ENCODE measurements at regions not wholly inside any gene's neighbourhood (a gene's known extent, or its start where the extent isn't known, plus 50 kb on each side); places are given as distances from the start of the nearest gene placed in this dataset.
"Not testable (repeated sequence)": the region's sequence is repeated elsewhere in the genome, so short reads cannot be mapped to it uniquely, and the experiment has no call there.

DNA sequence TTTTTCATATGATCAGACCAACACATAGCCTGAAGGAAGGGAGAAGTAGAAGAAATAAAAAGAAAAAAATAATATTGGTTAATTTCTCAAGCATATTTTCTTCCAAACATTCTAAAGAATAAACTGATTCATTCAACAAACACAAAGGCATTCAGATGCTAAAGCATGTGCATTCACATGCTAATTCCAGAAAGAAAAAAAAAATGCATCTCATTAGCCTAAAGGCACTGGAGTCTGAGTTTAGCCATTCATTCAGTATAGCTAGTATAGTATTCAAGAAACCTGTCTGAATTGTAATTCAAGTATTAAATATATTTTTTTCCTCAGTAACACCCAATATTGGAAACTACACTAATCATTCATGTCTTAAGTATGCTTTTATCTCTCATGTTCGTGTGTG, 61.0 kb upstream of the FER start (continued):
- TF ChIP-seq, protein P1, sequence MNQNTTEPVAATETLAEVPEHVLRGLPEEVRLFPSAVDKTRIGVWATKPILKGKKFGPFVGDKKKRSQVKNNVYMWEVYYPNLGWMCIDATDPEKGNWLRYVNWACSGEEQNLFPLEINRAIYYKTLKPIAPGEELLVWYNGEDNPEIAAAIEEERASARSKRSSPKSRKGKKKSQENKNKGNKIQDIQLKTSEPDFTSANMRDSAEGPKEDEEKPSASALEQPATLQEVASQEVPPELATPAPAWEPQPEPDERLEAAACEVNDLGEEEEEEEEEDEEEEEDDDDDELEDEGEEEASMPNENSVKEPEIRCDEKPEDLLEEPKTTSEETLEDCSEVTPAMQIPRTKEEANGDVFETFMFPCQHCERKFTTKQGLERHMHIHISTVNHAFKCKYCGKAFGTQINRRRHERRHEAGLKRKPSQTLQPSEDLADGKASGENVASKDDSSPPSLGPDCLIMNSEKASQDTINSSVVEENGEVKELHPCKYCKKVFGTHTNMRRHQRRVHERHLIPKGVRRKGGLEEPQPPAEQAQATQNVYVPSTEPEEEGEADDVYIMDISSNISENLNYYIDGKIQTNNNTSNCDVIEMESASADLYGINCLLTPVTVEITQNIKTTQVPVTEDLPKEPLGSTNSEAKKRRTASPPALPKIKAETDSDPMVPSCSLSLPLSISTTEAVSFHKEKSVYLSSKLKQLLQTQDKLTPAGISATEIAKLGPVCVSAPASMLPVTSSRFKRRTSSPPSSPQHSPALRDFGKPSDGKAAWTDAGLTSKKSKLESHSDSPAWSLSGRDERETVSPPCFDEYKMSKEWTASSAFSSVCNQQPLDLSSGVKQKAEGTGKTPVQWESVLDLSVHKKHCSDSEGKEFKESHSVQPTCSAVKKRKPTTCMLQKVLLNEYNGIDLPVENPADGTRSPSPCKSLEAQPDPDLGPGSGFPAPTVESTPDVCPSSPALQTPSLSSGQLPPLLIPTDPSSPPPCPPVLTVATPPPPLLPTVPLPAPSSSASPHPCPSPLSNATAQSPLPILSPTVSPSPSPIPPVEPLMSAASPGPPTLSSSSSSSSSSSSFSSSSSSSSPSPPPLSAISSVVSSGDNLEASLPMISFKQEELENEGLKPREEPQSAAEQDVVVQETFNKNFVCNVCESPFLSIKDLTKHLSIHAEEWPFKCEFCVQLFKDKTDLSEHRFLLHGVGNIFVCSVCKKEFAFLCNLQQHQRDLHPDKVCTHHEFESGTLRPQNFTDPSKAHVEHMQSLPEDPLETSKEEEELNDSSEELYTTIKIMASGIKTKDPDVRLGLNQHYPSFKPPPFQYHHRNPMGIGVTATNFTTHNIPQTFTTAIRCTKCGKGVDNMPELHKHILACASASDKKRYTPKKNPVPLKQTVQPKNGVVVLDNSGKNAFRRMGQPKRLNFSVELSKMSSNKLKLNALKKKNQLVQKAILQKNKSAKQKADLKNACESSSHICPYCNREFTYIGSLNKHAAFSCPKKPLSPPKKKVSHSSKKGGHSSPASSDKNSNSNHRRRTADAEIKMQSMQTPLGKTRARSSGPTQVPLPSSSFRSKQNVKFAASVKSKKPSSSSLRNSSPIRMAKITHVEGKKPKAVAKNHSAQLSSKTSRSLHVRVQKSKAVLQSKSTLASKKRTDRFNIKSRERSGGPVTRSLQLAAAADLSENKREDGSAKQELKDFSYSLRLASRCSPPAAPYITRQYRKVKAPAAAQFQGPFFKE (tag by site-specific recombination; IDR thresholded peaks at IDR 0.05; ENCODE audit: borderline replicate concordance): no peak

DNA sequence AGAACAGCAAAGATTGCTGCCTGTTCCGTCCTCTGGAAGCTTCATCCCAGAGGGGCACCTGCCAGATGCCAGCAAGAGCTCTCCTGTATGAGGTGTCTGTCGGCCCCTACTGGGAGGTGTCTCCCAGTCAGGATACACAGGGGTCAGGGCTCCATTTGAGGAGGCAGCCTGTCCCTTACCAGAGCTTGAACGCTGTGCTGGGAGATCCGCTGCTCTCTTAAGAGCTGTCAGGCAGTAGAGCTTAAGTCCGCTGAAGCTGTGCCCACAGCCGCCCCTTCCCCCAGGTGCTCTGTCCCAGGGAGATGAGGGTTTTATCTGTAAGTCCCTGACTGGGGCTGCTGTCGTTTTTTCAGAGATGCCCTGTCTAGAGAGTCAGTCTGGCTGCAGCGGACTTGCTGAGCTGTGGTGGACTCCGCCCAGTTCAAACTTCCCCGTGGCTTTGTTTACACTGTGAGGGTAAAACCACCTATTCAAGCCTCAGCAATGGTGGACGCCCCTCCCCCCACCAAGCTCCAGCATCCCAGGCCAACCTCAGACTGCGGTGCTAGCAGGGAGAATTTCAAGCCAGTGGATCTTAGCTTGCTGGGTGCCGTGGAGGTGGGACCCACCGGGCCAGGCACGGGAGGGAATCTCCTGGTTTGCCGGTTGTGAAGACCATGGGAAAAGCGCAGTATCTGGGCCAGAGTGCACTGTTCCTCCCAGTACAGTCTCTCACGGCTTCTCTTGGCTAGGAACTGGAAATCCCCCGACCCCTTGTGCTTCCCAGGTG, 62.1 kb upstream of the FER start:
- TF ChIP-seq YY2 (tag by site-specific recombination; IDR thresholded peaks at IDR 0.05): 0 out of 2 replicates have a peak, but pooled peaks have one; percentile 9
- TF ChIP-seq, protein P2, sequence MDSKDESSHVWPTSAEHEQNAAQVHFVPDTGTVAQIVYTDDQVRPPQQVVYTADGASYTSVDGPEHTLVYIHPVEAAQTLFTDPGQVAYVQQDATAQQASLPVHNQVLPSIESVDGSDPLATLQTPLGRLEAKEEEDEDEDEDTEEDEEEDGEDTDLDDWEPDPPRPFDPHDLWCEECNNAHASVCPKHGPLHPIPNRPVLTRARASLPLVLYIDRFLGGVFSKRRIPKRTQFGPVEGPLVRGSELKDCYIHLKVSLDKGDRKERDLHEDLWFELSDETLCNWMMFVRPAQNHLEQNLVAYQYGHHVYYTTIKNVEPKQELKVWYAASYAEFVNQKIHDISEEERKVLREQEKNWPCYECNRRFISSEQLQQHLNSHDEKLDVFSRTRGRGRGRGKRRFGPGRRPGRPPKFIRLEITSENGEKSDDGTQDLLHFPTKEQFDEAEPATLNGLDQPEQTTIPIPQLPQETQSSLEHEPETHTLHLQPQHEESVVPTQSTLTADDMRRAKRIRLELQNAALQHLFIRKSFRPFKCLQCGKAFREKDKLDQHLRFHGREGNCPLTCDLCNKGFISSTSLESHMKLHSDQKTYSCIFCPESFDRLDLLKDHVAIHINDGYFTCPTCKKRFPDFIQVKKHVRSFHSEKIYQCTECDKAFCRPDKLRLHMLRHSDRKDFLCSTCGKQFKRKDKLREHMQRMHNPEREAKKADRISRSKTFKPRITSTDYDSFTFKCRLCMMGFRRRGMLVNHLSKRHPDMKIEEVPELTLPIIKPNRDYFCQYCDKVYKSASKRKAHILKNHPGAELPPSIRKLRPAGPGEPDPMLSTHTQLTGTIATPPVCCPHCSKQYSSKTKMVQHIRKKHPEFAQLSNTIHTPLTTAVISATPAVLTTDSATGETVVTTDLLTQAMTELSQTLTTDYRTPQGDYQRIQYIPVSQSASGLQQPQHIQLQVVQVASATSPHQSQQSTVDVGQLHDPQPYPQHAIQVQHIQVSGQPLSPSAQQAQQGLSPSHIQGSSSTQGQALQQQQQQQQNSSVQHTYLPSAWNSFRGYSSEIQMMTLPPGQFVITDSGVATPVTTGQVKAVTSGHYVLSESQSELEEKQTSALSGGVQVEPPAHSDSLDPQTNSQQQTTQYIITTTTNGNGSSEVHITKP (tag by site-specific recombination; IDR thresholded peaks at IDR 0.05): peak; percentile 33; the same call in 1 of the 2 replicates
- 0 out of 2 replicates have a peak, but pooled peaks have one; percentile 29 for TF ChIP-seq KLF1 (tag by site-specific recombination; IDR thresholded peaks at IDR 0.05)
- 0 out of 2 replicates have a peak, but pooled peaks have one; percentile 18 for TF ChIP-seq ZBTB17 (tag by site-specific recombination; IDR thresholded peaks at IDR 0.05)
- peak; percentile 18; the same call in 1 of the 2 replicates for TF ChIP-seq ZBTB48 (tag by site-specific recombination; IDR thresholded peaks at IDR 0.05)
- peak; percentile 54 for TF ChIP-seq YY1 (tag by site-specific recombination; IDR thresholded peaks at IDR 0.05)
- peak; percentile 94 for TF ChIP-seq ZFP69B (tag by site-specific recombination; IDR thresholded peaks at IDR 0.05)
- TF ChIP-seq, protein P3, sequence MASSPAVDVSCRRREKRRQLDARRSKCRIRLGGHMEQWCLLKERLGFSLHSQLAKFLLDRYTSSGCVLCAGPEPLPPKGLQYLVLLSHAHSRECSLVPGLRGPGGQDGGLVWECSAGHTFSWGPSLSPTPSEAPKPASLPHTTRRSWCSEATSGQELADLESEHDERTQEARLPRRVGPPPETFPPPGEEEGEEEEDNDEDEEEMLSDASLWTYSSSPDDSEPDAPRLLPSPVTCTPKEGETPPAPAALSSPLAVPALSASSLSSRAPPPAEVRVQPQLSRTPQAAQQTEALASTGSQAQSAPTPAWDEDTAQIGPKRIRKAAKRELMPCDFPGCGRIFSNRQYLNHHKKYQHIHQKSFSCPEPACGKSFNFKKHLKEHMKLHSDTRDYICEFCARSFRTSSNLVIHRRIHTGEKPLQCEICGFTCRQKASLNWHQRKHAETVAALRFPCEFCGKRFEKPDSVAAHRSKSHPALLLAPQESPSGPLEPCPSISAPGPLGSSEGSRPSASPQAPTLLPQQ (tag by site-specific recombination; IDR thresholded peaks at IDR 0.05): peak; percentile 72
- TF ChIP-seq ZIC2 (tag by site-specific recombination; IDR thresholded peaks at IDR 0.05): peak; percentile 17; the same call in 1 of the 2 replicates
- TF ChIP-seq, protein P4, sequence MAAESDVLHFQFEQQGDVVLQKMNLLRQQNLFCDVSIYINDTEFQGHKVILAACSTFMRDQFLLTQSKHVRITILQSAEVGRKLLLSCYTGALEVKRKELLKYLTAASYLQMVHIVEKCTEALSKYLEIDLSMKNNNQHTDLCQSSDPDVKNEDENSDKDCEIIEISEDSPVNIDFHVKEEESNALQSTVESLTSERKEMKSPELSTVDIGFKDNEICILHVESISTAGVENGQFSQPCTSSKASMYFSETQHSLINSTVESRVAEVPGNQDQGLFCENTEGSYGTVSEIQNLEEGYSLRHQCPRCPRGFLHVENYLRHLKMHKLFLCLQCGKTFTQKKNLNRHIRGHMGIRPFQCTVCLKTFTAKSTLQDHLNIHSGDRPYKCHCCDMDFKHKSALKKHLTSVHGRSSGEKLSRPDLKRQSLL (tag by site-specific recombination; IDR thresholded peaks at IDR 0.05): peak; percentile 69; the same call in 1 of the 2 replicates
- TF ChIP-seq ZNF341 (tag by site-specific recombination; IDR thresholded peaks at IDR 0.05; ENCODE audit: low read depth): peak; percentile 70
- H3K4me1 ChIP-seq (ENCODE audit: control insufficient read depth, insufficient read depth, low read length); H3K36me3 ChIP-seq (ENCODE audit: control insufficient read depth in 2 of 2, insufficient read depth in 1 of 2, low read length in 2 of 2); H3K4me3 ChIP-seq (ENCODE audit: low read depth, low read length); H3K27ac ChIP-seq (ENCODE audit: extremely low read depth, low read depth, low read length); H3K9me3 ChIP-seq (ENCODE audit: control insufficient read depth, insufficient read depth, low read depth, low read length): not testable (repeated sequence)
- CTCF ChIA-PET: interaction anchor here (0.6 to 1.6 kb wide), 4 partner anchors 9 to 233 kb away, joined by 3 to 4 read pairs (median 4); no protein-coding TSS in a partner anchor
- POLR2A ChIA-PET: interaction anchor here (1.4 to 2.0 kb wide), 2 partner anchors 42 to 63 kb away, joined by 4 to 7 read pairs; partner anchors contain the start of gene FER
